ENCODE measurements at regions not wholly inside any gene's neighbourhood (a gene's known extent, or its start where the extent isn't known, plus 50 kb on each side); places are given as distances from the start of the nearest gene placed in this dataset.

DNA sequence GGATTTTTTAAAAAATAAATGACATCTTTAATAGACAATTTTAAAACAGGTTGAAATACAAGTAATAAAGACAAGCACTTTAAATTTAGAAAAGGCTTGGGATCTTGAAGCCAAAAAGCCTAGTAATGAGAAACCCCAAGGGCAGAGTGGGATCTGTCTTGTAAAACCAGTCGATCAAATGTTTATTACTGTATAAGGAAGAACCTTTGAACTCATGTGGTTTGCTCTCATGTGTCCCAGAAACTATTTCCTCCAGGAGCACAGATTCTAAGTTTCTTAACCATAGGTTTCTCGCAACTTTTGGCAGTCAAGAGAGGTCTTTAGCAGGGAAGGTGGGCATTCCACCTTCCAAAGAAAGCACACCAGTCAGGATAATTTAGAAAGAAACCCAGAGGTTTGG, 541.7 kb upstream of the BTBD3 start:
- no peak for DNase-seq

DNA sequence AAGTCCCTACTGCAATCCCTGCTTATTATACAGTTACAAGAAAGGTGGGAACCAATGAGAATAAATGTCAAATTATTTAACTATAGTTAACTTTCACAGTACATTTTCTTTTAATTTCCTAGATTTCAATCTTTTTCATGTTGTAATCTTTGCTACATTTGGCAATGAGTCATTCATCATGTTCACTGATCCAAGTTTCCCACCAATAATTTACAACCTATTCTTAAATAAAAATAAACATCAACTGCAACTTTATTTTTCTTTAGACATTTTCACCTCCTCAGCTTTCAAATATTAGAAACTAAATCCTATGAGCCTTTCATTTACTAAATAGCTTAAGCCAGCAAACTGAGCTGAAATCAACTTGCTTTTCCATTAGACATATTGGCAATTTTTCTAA, 541.3 kb upstream of the BTBD3 start:
- DNase-seq = no peak

DNA sequence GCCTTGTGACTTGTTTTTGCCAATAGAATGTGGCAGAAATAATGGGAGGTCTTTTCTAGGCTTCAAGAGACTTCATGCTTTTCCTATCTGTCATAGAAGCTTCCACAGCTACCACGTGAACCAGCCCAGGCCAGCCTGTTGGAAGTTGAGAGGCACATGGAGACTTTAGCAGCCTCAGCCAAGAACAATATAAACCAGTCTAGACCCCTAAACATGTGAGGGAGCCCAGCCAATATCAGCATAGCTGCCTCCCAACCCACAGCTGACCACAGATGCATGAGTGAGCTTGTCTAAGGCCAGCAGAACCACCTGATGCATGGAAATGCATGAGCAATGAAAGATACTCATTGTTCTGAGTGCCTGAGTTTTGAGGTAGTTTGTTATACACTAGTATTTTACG, 540.7 kb upstream of the BTBD3 start:
- DNase-seq = no peak

DNA sequence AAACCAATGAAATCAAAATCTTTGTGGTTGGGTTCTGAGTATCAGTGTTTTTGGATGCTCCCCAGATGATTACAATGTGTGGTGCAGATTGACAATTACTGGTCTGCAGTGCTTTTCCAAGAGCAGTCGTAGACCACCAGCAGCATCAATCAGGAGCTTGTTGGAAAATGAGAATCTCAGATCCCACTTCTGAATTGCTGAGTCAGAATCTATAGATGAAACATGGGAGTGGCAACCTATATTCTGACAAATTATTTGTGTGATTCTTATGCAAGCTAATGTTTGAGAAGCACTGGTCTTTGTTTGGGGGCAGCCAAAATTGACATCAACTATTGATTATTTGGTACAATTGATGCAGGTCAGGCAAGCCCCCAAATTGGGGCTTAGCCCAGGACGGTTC, 539.9 kb upstream of the BTBD3 start:
- DNase-seq = no peak

DNA sequence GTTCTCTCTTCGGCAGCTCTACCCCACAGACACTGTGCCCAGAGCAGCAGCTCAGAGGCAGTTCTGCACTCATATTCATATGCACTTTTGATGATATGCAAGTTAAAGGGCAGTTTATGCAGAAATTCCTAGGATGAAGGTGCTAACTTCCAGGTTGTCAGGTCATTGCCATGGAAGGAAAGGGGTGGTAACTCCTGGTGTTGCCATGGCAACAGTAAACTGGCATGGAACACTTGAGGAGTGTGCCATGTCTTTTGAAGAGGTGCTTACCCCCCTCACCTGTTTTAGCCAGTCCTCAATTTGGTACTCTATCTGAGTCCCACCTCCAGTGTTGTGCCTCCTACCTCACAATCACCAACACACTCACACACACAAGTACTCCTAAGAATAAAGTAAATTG, 539.4 kb upstream of the BTBD3 start:
- no peak for DNase-seq

DNA sequence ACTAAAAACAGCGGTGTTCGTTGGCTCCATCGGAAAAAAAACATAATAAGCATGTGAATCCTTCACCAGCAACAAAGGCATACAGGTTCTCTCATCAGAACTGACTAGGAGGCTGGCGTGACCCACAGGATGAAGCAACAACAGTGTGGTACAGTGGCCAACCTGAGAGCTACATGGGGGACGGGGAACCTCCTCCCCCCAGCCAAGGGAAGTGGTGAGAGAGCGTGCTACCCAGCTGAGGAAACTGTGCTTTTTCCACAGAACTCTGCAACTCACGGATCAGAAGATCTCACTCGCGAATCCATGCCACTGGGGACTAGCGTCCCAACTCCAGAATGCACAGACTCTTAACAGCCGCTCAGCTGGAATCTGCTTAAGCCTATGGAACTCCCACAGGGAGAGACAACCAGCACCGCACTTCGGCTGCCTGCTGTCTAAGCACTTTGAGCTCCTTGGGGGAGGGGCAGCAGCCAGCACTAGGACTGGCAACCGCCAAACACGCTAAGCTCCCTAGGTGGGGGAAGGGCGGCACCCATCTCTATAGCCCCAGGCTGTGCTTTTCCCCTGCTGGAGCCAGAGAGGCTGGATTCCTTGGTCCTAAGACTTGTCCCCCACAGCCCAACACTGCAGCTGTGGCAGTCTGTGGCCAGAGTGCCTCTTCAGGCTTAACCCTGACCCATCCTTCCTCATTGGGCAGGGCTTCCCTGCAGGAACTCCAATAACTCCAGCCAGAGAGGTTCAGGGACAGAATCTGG, 538.3 kb upstream of the BTBD3 start:
- DNase-seq = no peak

DNA sequence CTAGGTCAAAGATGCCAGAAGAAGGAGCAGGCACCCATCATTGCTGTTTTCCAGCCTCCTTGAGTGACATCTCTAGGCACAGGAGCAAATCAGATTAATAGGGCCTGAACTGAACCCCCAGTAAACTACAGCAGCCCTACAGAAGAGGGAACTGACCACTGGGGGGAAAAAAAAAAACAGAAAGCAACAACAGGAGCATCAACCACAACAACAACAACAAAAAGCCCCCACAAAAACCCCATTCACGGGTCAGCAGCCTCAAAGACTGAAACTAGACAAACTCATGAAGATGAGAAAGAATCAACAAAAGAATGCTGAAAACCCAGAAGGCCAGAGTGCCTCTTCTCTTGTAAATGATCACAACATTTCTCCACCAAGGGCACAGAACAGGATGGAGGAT, 537.4 kb upstream of the BTBD3 start:
- no peak for DNase-seq

DNA sequence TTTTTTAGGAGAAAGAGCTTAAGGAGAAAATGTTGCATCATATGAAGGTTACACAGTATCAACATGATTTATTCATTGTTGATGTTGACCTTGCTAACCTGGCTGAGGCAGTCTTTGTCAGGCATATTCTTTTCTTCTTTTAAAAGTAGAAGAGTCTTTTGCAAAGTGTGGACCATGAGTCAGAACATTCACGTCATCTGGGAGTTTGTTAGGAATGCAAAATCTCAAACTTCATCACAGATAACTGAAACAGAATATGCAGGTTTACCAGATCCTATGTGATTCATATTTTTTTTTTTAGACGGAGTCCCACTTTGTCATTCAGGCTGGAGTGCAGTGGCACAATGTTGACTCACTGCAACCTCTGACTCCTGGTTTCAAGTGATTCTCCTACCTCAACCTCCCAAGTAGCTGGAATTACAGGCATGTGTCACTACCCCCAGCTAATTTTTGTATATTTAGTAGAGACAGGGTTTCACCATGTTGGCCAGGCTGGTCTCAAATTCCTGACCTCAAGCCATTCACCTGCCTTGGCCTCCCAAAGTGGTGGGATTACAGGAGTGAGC, 530.4 kb upstream of the BTBD3 start:
- DNase-seq = no peak

DNA sequence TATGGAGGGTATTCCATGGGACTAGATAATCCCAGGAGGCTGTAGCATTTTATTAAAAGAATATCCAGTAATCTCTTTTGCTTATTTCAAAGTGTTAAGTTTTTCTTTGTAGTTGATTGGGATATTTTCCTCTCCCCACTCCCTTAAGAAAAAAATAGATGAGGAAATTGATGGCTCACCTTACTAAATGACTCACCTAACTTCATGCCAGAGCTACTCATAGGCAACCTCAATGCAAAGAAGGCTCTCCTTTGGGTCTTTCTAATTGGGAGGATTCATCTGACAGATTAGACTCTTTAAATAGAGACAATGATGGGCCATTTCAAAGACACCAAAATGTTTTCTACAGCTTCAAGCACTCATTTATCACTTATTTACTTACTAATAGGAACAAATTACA, 528.5 kb upstream of the BTBD3 start:
- no peak for DNase-seq

DNA sequence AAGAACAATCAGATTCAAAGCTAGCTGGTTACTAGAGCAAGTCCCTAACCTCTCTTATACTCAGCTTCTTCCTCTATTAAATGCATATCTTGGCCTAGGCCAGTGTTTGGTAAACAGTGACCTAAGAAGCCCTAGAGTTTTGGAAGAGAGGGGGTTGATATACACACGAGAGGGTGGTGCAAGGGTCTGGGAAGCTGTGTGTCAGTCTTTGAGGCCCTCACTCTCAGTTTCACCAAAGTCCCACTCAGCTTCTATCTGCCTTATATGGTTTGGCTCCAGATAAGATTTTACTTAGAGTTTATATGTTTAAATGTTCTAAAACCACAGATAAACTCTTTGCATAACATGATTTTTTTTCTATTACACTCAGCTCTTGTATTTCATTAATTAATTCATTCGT, 526.1 kb upstream of the BTBD3 start:
- DNase-seq = no peak

DNA sequence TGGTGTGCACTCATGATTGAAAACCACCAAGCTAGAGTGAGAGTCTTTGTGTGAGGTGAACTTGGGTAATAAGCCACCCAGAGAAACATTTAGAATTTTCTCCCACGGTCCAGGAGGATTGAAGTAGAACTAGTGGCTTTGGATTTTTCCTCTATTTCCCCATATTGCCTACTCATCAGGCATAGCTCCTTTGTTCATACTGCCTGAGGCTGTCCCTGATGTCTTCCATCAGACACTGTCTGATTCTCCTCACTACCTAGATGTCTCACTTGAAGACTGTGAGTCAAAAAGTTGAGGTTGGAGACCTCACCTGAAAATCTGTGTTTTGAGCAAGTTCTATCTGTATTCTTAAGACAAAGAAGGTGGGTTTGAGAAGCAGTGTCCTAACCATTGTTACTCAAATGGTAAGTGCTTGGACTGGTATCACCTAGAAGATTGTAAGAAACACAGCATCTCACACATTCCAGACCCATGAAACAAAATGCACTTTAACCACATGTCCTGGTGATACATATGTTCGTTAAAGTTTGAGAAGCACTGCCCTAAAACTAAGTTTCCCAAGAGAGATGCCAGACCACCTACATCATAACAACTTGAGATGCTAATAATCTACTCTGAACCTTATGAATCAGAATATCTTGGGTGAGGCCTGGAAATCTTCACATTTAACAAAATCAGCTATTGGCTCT, 523.4 kb upstream of the BTBD3 start:
- no peak for DNase-seq

DNA sequence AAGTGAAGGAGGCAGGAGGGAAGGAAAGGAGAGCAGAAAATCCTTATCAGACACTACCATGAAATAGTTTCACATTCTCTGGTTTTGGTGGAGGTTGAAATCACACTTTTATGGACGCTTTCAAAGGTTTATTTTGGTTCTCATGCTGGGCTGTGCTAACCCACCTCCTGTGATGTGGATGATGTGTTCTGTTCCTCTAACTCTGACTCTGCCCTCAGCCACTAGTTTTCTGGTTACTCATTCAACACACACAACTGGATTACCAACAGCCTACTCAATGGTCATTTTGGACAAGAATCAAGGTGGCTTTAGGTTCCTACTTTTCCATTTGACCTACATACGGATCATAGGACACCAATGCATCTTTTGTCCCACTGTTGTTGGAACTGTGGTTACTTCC, 522.1 kb upstream of the BTBD3 start:
- no peak for DNase-seq

DNA sequence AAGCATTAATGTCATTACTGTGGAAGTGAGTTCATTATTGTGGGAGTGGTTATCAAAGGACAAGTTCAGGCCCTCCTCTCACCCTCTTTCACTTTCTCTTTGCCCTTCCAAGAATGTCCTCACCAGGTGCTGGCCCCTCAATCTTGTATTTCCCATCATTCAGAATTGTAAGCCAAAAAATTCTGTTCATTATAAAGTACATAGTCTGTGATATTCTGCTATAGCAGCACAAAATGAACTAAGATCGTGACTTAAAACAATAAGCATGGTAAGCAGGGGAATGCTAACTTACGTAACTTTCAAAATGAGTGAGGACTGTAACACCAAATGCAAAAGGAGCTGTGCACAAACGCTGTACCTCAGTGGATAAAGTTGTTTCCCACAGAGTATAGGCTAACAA, 515.7 kb upstream of the BTBD3 start:
- DNase-seq = no peak

DNA sequence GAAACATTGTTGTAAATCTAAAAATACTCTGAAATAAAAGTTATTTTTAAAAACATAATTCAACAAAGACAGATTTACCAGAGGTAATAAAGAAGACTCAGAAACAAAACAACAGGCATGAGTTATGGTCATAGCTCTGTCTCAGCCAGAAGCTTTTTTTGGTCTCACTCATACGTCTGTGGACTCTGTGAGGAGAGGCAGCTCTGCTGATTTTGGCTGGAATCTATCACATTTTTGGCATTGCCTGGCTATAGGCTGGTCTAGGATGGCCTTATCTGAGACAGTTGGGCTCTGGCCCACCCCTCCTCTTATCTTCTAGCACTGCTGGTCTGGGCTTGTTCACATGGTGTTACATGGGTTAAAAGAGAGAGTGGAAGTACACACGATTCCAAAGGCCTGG, 514.0 kb upstream of the BTBD3 start:
- DNase-seq = no peak

DNA sequence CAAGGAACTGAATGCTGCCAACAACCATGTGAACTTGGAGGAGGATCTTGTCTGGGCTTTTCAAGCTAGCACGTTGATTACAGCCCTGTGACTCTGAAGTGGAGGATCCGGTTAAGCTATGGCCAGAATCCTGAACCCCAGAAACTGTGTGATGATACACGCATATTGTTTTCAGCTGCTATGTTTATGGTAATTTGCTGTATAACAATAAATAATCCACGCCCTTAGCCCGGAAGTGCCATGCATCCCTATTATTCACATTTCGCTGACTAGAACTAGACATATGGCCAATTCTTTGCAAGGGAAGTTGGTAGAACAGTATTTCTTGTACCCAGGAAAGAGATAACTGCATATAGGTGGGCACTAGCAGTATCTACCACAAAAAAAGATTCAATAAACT, 510.8 kb upstream of the BTBD3 start:
- DNase-seq = peak in 1 of 2 experiments; percentile 26

DNA sequence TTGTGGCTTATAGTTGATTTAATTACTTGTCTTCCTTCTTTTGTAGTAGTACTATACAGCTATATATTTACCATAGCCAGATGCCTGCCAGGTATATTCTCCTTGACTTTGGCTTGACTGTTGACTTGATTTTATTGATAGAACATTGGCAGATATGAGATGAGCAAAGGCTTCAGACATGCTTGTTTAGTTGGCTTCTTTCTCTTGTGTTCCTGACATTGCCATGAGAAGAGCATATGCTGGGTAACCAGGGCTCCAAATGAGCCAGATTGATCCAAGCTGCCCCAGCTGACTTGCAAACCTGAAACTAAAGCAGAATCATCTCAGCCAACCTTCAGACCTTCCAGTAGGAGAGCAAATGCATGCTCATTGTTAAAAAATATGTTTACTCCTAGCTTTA, 508.1 kb upstream of the BTBD3 start:
- DNase-seq = peak in 1 of 2 experiments; percentile 33

DNA sequence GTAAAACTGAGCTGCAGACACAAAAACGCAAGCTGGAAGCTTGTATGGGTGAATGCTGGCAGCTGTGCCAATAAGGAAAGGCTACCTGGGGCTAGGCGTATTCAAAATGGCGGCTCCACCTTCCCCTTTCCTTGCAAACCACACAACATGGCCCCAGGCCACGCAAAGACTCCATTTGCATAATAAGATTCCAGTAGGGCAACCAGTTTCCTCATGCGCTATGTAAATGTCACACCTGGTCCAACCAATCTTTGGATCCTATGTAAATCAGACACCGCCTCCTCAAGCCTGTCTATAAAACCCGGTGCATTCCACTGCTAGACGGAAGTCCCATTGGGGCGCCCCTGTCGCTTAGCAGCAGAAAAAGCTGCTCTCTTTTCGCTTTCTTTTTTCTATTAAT, 505.9 kb upstream of the BTBD3 start:
- no peak for DNase-seq

DNA sequence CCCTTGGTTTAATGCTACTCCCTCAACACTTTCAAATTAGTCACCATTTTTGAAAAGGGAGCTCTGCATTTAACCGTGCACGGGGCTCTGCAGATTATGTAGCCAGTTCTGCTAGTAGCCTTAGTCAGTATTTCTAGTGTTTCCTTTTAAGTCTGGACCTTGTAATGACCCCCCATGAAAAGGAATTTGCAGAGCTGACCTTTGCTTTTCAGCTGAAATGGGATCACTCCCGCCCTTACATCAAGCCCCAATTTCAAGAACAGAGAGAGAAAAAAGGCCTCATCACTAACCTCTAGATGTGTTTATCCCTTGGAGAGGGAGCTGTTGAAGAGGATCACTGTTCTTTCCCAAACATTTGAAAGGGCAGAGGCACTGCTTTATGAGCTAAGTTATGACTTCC, 490.7 kb upstream of the BTBD3 start:
- no peak for DNase-seq

DNA sequence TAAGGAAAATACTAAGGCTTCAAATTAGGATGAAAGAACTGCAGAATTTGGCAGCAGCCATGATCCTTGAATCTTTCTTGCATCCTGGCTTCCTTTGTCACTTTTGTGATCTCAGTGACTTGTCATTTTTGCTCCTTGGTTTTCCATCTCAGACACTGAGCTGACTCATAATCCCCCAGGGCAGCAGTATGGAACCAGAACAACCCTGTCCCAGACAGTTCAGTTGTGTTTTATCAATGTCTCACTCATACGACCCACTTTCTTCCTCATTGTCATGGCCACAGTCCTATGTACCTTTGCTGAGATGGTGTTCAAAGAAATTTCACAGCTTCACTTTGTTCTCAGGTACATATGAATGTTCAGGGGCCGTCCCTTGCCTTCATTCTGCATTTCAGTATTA, 488.5 kb upstream of the BTBD3 start:
- DNase-seq = no peak

DNA sequence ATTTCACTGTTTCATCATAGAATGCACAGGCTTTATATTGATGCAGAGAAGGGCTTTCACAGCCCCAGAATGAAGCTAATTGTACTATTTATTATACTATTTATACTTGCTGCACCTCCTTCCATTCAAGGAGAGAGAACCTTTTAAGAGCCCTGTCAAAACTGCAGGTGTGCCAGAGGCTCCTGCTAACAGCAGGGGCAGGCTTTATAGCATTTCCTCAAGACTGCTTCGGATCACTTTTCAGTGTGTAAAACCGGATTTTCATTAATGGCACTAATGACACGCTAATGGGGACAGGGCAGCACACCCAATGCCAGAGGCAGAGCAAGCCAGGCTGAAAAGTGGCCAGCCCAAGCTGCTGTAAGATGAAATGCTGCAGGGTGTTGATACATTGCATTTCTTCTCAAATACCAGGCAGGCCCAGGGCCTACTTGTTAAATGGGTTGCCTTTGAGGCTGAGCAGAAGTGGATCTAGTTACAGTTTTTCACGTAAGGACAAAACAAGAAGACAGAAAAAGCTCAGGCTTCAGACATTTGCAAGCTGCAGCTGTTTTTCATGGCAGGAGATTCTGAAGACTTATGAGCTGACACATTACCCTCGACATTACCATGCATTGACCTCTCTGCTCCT, 487.7 kb upstream of the BTBD3 start:
- no peak for DNase-seq

DNA sequence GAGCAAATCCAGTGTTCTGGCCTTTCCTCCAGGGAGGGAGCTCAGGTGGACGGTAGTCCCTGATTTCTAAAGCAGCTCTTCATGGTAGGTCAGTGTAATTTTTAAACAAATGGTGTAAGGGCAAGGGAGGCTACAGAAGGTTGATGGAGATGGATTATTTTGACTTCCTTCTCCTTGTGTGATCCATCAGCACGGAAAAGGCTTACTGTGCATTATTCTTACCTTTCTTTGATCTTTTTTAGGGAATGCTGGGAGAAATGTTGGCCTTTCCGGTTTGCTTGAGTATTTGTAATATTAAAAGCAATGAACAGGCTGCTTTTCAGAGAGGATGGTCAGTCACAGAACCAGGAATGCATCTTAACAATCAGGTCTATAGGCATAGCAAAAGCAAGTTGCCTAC, 487.0 kb upstream of the BTBD3 start:
- DNase-seq = no peak

DNA sequence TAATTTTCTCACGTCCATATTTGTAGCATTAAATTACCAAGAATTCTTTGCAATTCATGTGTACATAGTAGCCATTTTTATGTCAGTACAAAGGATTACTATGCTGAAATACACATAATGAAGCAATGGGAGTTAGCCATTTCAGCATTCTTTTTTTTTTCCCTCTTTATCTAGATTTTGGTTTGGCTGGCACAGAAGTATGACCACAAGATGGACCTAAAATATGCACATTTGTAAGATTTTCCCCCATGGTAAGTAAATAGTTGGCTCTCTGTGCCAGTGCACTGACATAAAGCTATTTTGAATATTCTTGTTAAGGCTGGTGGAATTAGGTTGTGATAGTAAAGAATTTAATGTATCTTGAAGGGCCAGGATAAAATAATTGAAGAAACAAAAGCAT, 486.1 kb upstream of the BTBD3 start:
- DNase-seq = no peak

DNA sequence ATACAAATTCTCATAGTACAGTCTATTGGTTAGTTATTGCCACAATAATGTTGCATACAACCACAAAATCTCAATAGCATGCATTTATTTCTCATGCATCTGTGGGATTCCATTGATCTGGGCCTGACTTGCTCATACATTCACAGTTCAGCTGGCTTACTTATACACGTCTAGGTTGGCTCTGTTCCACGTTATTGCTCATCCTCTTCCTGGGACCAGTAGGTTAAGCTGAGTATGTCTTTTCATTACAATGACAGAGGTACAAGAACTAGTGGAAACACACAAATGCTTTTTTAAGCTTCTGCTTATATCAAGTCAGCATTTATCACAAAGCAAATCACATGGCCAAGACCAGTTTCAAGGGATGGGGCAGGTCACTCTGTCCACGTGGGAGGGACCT, 485.3 kb upstream of the BTBD3 start:
- DNase-seq = peak in 1 of 2 experiments; percentile 22
